Lower leg skin (tissue), 4 donors: ENCODE measurements at regions not wholly inside any gene's neighbourhood (a gene's known extent, or its start where the extent isn't known, plus 50 kb on each side); places are given as distances from the start of the nearest gene placed in this dataset.

Experiments used
- DNase-seq, 2 donors: peaks; one replicate each; pipeline ENCODE4 v3.0.0-alpha.2; 2019; ENCODE audit warnings: low spot score in 2 of 2
- H3K4me3 ChIP-seq: fragments of 200-600 bp; sonication (generic); 2 replicates; pipeline ENCODE4 v1.5.1; 2017; ENCODE audit warnings: mild to moderate bottlenecking, low read depth; ENCODE audit not compliant: poor library complexity, severe bottlenecking
- CTCF ChIP-seq, 3 donors: fragments of 450-650 bp; IDR thresholded peaks; one replicate each; pipeline ENCODE4 v1.5.1; 2016; ENCODE audit warnings: antibody characterized with exemption in 3 of 3, mild to moderate bottlenecking in 3 of 3, moderate library complexity in 2 of 3
- POLR2A ChIP-seq, 2 donors: fragments of 450-650 bp; IDR thresholded peaks; one replicate each; pipeline ENCODE4 v1.6.1; 2016 to 2017; ENCODE audit warnings: antibody characterized with exemption in 2 of 2, mild to moderate bottlenecking in 1 of 2, moderate library complexity in 1 of 2
- WGBS, 2 donors: methylation state at CpG; one replicate each; pipeline ENCODE4 v1.1.5; 2018; 5-methylcytosine and 5-hydroxymethylcytosine counted together
- intact Hi-C: fragments of 100-400 bp; cut with DNase I; formaldehyde crosslinking; loops from one replicate; pipeline ENCODE4 v1.15.0; 2023; ENCODE audit warnings: low total_unique reads

GRCh38 chr6:170176136-170176897 is 114.6 kb downstream of the DLL1 start:
- DNase-seq, result peak; percentile 12 to 81

GRCh38 chr6:170175644-170176135 is 115.2 kb downstream of the DLL1 start:
- WGBS, 2 donors, result 86 to 90% methylated on average over 18 to 28 of the region's 28 CpGs
- TF ChIP-seq POLR2A (IDR thresholded peaks at IDR 0.05) (no peak), CTCF (IDR thresholded peaks at IDR 0.05) (no peak)
- H3K4me3 ChIP-seq, result no peak overlapping the region
- intact Hi-C loops, result no loop called here
- DNase-seq, result peak in 1 of 2 donors; percentile 83

More at GRCh38 chr6:170176136-170176897, 114.6 kb downstream of the DLL1 start:
- intact Hi-C loops, result no loop called here
- no peak for TF ChIP-seq POLR2A (IDR thresholded peaks at IDR 0.05)
- no peak for TF ChIP-seq CTCF (IDR thresholded peaks at IDR 0.05)
- 82 to 89% methylated on average over 38 to 48 of the region's 51 CpGs for WGBS, 2 donors
- H3K4me3 ChIP-seq, result no peak overlapping the region

GRCh38 chr6:170174771-170175643 is 115.9 kb downstream of the DLL1 start:
- WGBS, 2 donors, result 91 to 94% methylated on average over 34 of the region's 37 CpGs
- no peak for TF ChIP-seq POLR2A (IDR thresholded peaks at IDR 0.05)
- TF ChIP-seq CTCF (IDR thresholded peaks at IDR 0.05), result no peak
- intact Hi-C loops, result no loop called here
- no peak overlapping the region for H3K4me3 ChIP-seq
- DNase-seq, result peak; percentile 12 to 76

- TF ChIP-seq POLR2A (IDR thresholded peaks at IDR 0.05) (no peak), CTCF (IDR thresholded peaks at IDR 0.05) (no peak)
- no peak overlapping the region for H3K4me3 ChIP-seq
- 68 to 80% methylated on average over 17 of the region's 17 CpGs for WGBS, 2 donors
- intact Hi-C loops, result no loop called here
- peak; percentile 21 to 82 for DNase-seq
Measured at GRCh38 chr6:170174124-170174770, 116.6 kb downstream of the DLL1 start.

- DNase-seq, result peak in 1 of 2 donors; percentile 56
- intact Hi-C loops, result no loop called here
- 73 to 75% methylated on average over 5 of the region's 5 CpGs for WGBS, 2 donors
- TF ChIP-seq CTCF (IDR thresholded peaks at IDR 0.05) (no peak), POLR2A (IDR thresholded peaks at IDR 0.05) (no peak)
- H3K4me3 ChIP-seq, result no peak overlapping the region
Measured at GRCh38 chr6:170173335-170173881, 117.5 kb downstream of the DLL1 start.
